ENCODE measurements at regions not wholly inside any gene's neighbourhood (a gene's known extent, or its start where the extent isn't known, plus 50 kb on each side); places are given as distances from the start of the nearest gene placed in this dataset.

- TF ChIP-seq CTCF (IDR thresholded peaks at IDR 0.05 in 4 of 5, conservative IDR thresholded peaks at IDR 0.05 in 1 of 5), result no peak
- TF ChIP-seq POLR2A (IDR thresholded peaks at IDR 0.05), result no peak
These were observed 202.6 kb upstream of the FOXK1 start for GRCh38 chr7:4479367-4480039.

Measured in gastrocnemius medialis (tissue), 4 donors.